ENCODE measurements at regions not wholly inside any gene's neighbourhood (a gene's known extent, or its start where the extent isn't known, plus 50 kb on each side); places are given as distances from the start of the nearest gene placed in this dataset.
A peak's percentile ranks its signal among the peaks of the same experiment; 100 is the strongest.

GRCh38 chr6:77371748-77372147, 91.5 kb downstream of the HTR1B start:
- DNase-seq, result no peak
- H3K36me3 ChIP-seq, result no peaks in the 10 kb centered on the region
- H3K9me3 ChIP-seq, result no peaks in the 10 kb centered on the region
- H3K27me3 ChIP-seq, result no peaks in the 10 kb centered on the region
- no peak overlapping the region for H3K4me3 ChIP-seq
- TF ChIP-seq POLR2A (IDR thresholded peaks at IDR 0.05) (no peak), CTCF (IDR thresholded peaks at IDR 0.05) (no peak)
- H3K4me1 ChIP-seq, result no peaks in the 10 kb centered on the region
- H3K27ac ChIP-seq, result no peak overlapping the region

DNA sequence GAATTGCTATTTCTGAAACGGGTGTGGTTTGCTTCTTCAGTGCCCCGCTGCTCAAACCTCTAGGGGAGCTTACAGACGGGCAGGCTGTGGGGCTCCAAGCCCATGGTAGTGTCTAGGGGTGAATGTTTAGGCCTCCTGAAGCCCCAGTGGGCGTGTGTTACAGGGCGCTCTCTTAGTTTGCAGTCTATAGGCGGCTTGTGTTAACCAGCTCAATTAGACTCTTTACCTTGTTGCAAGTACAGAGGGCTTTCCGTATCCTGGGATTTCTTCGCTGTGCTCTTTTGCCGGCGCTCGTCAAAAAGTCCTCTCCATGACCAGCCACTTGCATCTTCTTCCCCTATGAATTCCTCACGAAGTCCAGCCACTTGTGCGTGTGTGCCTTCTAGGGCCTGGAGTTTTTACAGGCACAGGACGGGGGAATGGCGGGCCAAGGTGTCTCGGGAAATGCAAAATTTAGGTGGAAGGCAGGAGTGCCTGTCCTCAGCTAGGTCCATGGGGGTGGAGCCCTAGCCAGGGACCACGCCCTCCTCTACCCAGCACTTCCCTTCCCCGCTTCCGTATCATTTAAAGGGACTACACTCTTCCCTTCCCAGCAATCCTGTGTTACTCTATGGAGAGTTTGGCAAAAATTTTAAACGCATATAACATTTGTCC, 94.5 kb downstream of the HTR1B start:
- Histone ChIP-seq H3K27ac (peak overlapping the region in 1 of 4 donors; percentile 10), H3K9me3 (no peaks in the 10 kb centered on the region), H3K4me1 (no peaks in the 10 kb centered on the region), H3K4me3 (peak overlapping the region in 3 of 4 donors; percentile 11 to 48 (median 46)), H3K36me3 (no peaks in the 10 kb centered on the region), H3K27me3 (no peaks in the 10 kb centered on the region)
- DNase-seq, result peak in 1 of 3 donors; percentile 52
- TF ChIP-seq POLR2A (IDR thresholded peaks at IDR 0.05) (no peak), CTCF (IDR thresholded peaks at IDR 0.05) (no peak)

- no peak for TF ChIP-seq CTCF (IDR thresholded peaks at IDR 0.05)
- no peak for TF ChIP-seq POLR2A (IDR thresholded peaks at IDR 0.05)
- H3K4me3 ChIP-seq, result no peak overlapping the region
- no peaks in the 10 kb centered on the region for H3K9me3 ChIP-seq
- H3K4me1 ChIP-seq, result no peaks in the 10 kb centered on the region
- H3K27me3 ChIP-seq, result no peaks in the 10 kb centered on the region
- no peak overlapping the region for H3K27ac ChIP-seq
- DNase-seq, result no peak
- no peaks in the 10 kb centered on the region for H3K36me3 ChIP-seq
Observed at GRCh38 chr6:77366798-77367197, 96.5 kb downstream of the HTR1B start.

- no peaks in the 10 kb centered on the region for H3K4me1 ChIP-seq
- DNase-seq, result no peak
- no peaks in the 10 kb centered on the region for H3K9me3 ChIP-seq
- TF ChIP-seq CTCF (IDR thresholded peaks at IDR 0.05), result no peak
- TF ChIP-seq POLR2A (IDR thresholded peaks at IDR 0.05), result no peak
- no peak overlapping the region for H3K27ac ChIP-seq
- H3K27me3 ChIP-seq, result no peaks in the 10 kb centered on the region
- H3K4me3 ChIP-seq, result no peak overlapping the region
- no peaks in the 10 kb centered on the region for H3K36me3 ChIP-seq
Observed at GRCh38 chr6:77363702-77364101, 99.6 kb downstream of the HTR1B start.

GRCh38 chr6:77362055-77362454, 101.2 kb downstream of the HTR1B start:
- TF ChIP-seq POLR2A (IDR thresholded peaks at IDR 0.05) (no peak), CTCF (IDR thresholded peaks at IDR 0.05) (no peak)
- H3K9me3 ChIP-seq, result no peaks in the 10 kb centered on the region
- no peaks in the 10 kb centered on the region for H3K27me3 ChIP-seq
- H3K27ac ChIP-seq, result no peak overlapping the region
- no peaks in the 10 kb centered on the region for H3K4me1 ChIP-seq
- no peak overlapping the region for H3K4me3 ChIP-seq
- no peaks in the 10 kb centered on the region for H3K36me3 ChIP-seq
- DNase-seq, result no peak

GRCh38 chr6:77361018-77361417, 102.3 kb downstream of the HTR1B start:
- no peak for TF ChIP-seq CTCF (IDR thresholded peaks at IDR 0.05)
- TF ChIP-seq POLR2A (IDR thresholded peaks at IDR 0.05), result no peak
- Histone ChIP-seq H3K4me3 (no peak overlapping the region), H3K27ac (no peak overlapping the region), H3K4me1 (no peaks in the 10 kb centered on the region), H3K27me3 (no peaks in the 10 kb centered on the region), H3K36me3 (no peaks in the 10 kb centered on the region), H3K9me3 (no peaks in the 10 kb centered on the region)
- DNase-seq, result no peak

Data from Peyer's patch (tissue), 4 donors.